ENCODE measurements at regions not wholly inside any gene's neighbourhood (a gene's known extent, or its start where the extent isn't known, plus 50 kb on each side); places are given as distances from the start of the nearest gene placed in this dataset.
A peak's percentile ranks its signal among the peaks of the same experiment; 100 is the strongest.
"Not testable (repeated sequence)": the region's sequence is repeated elsewhere in the genome, so short reads cannot be mapped to it uniquely, and the experiment has no call there.

GRCh38 chr2:53210538-53210937 lies 557.1 kb upstream of the CHAC2 start:
- DNase-seq (ENCODE audit: low spot score) = no peak
- FAIRE-seq = no peak

GRCh38 chr2:53209679-53210458 lies 557.7 kb upstream of the CHAC2 start:
- FAIRE-seq = no peak

GRCh38 chr2:53208815-53209214 lies 558.8 kb upstream of the CHAC2 start:
- DNase-seq (ENCODE audit: low spot score) = no peak
- FAIRE-seq = no peak

More at GRCh38 chr2:53209679-53210458, 557.7 kb upstream of the CHAC2 start:
- no peak for DNase-seq (ENCODE audit: low spot score)

- FAIRE-seq = not testable (repeated sequence)
Observed at GRCh38 chr2:53206226-53206625, 561.4 kb upstream of the CHAC2 start.

DNA sequence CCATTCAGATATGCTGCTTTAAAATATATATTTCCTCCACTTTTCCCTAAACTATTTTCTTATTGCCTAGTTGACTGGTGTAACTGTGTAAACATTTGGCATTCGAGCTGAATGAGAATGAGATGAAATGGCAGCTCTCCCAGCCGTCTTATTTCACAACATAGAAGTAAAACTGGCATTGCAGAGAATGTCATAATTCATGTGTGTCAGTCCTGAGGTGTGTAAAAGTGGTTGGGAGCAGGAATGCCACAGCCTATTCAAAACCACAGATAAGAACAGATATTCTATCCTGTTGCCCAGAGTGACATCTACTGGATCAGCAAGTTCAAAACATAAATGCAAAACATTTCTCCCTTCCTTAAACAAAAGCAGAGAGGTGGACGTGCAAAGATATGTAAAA lies 565.5 kb upstream of the CHAC2 start:
- FAIRE-seq = peak; percentile 89

More at GRCh38 chr2:53206226-53206625, 561.4 kb upstream of the CHAC2 start:
- DNase-seq (ENCODE audit: low spot score) = not testable (repeated sequence)

GRCh38 chr2:53200072-53200471 lies 567.5 kb upstream of the CHAC2 start:
- no peak for DNase-seq (ENCODE audit: low spot score)
- FAIRE-seq = no peak

More for the DNA sequence above, 565.5 kb upstream of the CHAC2 start:
- DNase-seq (ENCODE audit: low spot score) = peak; percentile 76

- DNase-seq (ENCODE audit: low spot score) (no peak), FAIRE-seq (no peak)
Observed at GRCh38 chr2:53188851-53189510, 578.6 kb upstream of the CHAC2 start.

GRCh38 chr2:53183581-53183980 lies 584.0 kb upstream of the CHAC2 start:
- no peak for DNase-seq (ENCODE audit: low spot score)
- no peak for FAIRE-seq

- no peak for FAIRE-seq
- DNase-seq (ENCODE audit: low spot score) = no peak
Observed at GRCh38 chr2:53182601-53183000, 585.0 kb upstream of the CHAC2 start.

DNA sequence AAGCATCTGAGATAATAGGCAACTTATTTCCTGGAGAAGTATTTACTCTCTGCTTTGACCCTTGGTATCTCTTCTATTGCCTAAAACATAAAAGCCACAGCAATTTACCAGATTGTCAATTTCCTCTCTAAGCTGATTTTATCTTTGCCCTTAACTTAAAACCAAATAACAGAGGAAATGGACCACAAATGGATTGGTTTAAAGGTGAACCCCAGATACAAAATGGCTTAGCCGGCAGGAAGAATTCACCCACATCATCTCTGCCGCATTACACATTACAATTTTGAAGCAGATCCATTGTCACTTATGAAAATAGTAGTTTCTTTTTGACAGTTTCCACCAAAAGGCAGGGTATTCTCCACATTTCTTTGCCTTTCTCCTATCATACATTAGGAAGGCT lies 585.8 kb upstream of the CHAC2 start:
- FAIRE-seq (no peak), DNase-seq (ENCODE audit: low spot score) (no peak)

- FAIRE-seq (no peak), DNase-seq (ENCODE audit: low spot score) (no peak)
Observed at GRCh38 chr2:53177327-53177726, 590.3 kb upstream of the CHAC2 start.

GRCh38 chr2:53174539-53174938 lies 593.1 kb upstream of the CHAC2 start:
- DNase-seq (ENCODE audit: low spot score) (no peak), FAIRE-seq (no peak)

DNA sequence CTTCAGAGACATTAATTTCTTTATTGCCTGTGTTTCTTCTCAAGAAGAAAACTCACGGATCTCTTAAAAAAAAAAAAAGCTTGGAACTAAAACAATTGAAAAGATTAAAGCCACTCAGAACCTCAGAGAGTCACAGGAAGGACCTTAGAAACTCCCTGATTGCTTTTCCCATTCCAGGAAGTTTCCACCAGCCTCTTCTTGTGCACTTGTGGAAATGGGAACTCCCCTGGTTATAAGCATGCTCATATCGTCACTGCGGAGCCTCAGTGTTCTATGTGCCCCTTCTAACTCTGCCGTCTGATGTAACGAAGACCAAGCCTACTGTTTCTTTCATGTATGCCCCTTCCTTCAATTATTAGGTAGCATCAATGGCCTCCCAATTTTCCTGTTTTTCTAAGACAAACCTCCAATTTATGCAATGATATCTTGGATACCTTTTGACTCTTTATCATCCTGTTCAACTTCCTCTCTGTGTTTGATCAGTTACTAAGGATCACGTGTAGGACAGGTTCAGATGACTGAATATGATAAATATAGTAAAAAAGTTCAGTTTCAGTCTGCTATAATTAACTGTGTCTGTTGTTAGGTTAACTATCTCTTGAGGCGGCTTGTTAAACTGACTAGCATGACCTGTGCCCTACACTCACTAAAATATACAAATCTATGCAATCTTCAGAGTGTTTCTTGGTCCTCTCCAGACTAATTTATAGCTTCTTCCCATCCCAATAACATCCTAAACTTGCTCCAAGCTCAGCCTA lies 593.7 kb upstream of the CHAC2 start:
- no peak for FAIRE-seq
- no peak for DNase-seq (ENCODE audit: low spot score)

- DNase-seq (ENCODE audit: low spot score) (no peak), FAIRE-seq (no peak)
Observed at GRCh38 chr2:53173091-53173490, 594.5 kb upstream of the CHAC2 start.

- no peak for FAIRE-seq
- no peak for DNase-seq (ENCODE audit: low spot score)
Observed at GRCh38 chr2:53170466-53170865, 597.1 kb upstream of the CHAC2 start.

DNA sequence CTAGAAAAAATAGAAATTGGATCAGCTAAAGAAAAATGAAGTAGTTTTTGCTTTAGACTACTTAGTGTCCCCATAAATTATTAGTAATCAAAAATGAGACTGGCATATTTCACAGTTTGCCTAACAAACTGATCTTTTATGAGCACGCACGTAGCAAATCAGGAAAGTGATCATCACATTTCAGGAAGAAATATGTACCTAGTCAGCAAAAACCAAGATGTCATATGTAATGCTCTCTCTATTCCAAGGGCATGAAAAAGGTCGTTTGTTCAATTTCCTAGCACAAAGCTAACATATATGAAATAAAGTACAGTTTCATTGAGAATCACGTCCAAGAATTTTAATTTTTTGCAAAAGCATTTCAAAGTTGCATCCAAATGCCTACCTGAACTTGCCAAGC lies 600.4 kb upstream of the CHAC2 start:
- FAIRE-seq (no peak), DNase-seq (ENCODE audit: low spot score) (no peak)

- DNase-seq (ENCODE audit: low spot score) = no peak
- peak; percentile 89 for FAIRE-seq
Observed at GRCh38 chr2:53150146-53150545, 617.5 kb upstream of the CHAC2 start.

GRCh38 chr2:53148221-53148620 lies 619.4 kb upstream of the CHAC2 start:
- DNase-seq (ENCODE audit: low spot score) (no peak), FAIRE-seq (no peak)

DNA sequence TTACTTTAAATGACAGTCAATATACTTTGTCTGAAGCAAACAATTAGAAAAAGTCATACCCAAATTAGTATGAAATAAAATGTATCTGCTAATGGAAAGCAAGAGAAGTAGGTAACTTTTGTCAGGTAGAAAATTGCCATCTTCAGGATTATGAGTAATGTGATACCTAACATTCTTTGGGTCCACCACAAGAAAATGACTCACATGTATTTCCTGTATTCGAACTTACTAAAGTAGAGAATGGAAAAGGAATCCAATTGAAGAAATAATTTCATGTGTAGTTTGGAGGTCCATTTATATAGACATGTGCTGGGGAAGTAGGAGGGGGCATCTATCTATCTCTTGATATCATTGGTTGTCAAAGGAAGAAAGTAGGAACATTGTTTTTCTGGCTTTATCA lies 636.2 kb upstream of the CHAC2 start:
- FAIRE-seq (peak; percentile 97), DNase-seq (ENCODE audit: low spot score) (peak; percentile 78)

GRCh38 chr2:53130441-53130943 lies 637.1 kb upstream of the CHAC2 start:
- DNase-seq (ENCODE audit: low spot score) (peak; percentile 63), FAIRE-seq (no peak)

GRCh38 chr2:53129851-53130250 lies 637.8 kb upstream of the CHAC2 start:
- DNase-seq (ENCODE audit: low spot score) (peak; percentile 97), FAIRE-seq (peak; percentile 99)
